ENCODE measurements at regions not wholly inside any gene's neighbourhood (a gene's known extent, or its start where the extent isn't known, plus 50 kb on each side); places are given as distances from the start of the nearest gene placed in this dataset.

GRCh38 chr4:114302472-114302871, 296.1 kb upstream of the UGT8 start:
- TF ChIP-seq CTCF (IDR thresholded peaks at IDR 0.05; ENCODE audit: low read depth, low read length): no peak
- Histone ChIP-seq H3K36me3 (no peaks in the 10 kb centered on the region), H3K4me1 (ENCODE audit: low read depth) (no peaks in the 10 kb centered on the region), H3K9me3 (ENCODE audit: low read depth) (no peaks in the 10 kb centered on the region), H3K4me3 (no peak overlapping the region), H3K27ac (no peak overlapping the region), H3K27me3 (no peaks in the 10 kb centered on the region)
- no peak for DNase-seq (ENCODE audit: low read depth in 1 of 2, low spot score in 1 of 2)

- no peaks in the 10 kb centered on the region for H3K9me3 ChIP-seq (ENCODE audit: low read depth)
- H3K27ac ChIP-seq: no peak overlapping the region
- no peaks in the 10 kb centered on the region for H3K36me3 ChIP-seq
- no peak overlapping the region for H3K4me3 ChIP-seq
- H3K4me1 ChIP-seq (ENCODE audit: low read depth): no peaks in the 10 kb centered on the region
- no peak for DNase-seq (ENCODE audit: low read depth in 1 of 2, low spot score in 1 of 2)
- no peaks in the 10 kb centered on the region for H3K27me3 ChIP-seq
- TF ChIP-seq CTCF (IDR thresholded peaks at IDR 0.05; ENCODE audit: low read depth, low read length): no peak
Measured at GRCh38 chr4:114304046-114304445, 294.6 kb upstream of the UGT8 start.

GRCh38 chr4:114304567-114304966, 294.0 kb upstream of the UGT8 start:
- no peak for TF ChIP-seq CTCF (IDR thresholded peaks at IDR 0.05; ENCODE audit: low read depth, low read length)
- no peaks in the 10 kb centered on the region for H3K36me3 ChIP-seq

GRCh38 chr4:114306946-114307345, 291.7 kb upstream of the UGT8 start:
- Histone ChIP-seq H3K9me3 (ENCODE audit: low read depth) (no peaks in the 10 kb centered on the region), H3K36me3 (no peaks in the 10 kb centered on the region), H3K4me1 (ENCODE audit: low read depth) (no peaks in the 10 kb centered on the region), H3K4me3 (no peak overlapping the region), H3K27ac (no peak overlapping the region), H3K27me3 (no peaks in the 10 kb centered on the region)
- no peak for DNase-seq (ENCODE audit: low read depth in 1 of 2, low spot score in 1 of 2)
- no peak for TF ChIP-seq CTCF (IDR thresholded peaks at IDR 0.05; ENCODE audit: low read depth, low read length)

More at GRCh38 chr4:114304567-114304966, 294.0 kb upstream of the UGT8 start:
- H3K27ac ChIP-seq: no peak overlapping the region
- no peak overlapping the region for H3K4me3 ChIP-seq
- no peaks in the 10 kb centered on the region for H3K9me3 ChIP-seq (ENCODE audit: low read depth)
- no peak for DNase-seq (ENCODE audit: low read depth in 1 of 2, low spot score in 1 of 2)
- H3K27me3 ChIP-seq: no peaks in the 10 kb centered on the region
- H3K4me1 ChIP-seq (ENCODE audit: low read depth): no peaks in the 10 kb centered on the region

GRCh38 chr4:114310296-114310925, 288.2 kb upstream of the UGT8 start:
- Histone ChIP-seq H3K4me1 (ENCODE audit: low read depth) (no peaks in the 10 kb centered on the region), H3K27me3 (no peaks in the 10 kb centered on the region), H3K27ac (no peak overlapping the region), H3K9me3 (ENCODE audit: low read depth) (no peaks in the 10 kb centered on the region), H3K4me3 (no peak overlapping the region), H3K36me3 (no peaks in the 10 kb centered on the region)
- DNase-seq (ENCODE audit: low read depth in 1 of 2, low spot score in 1 of 2): no peak
- TF ChIP-seq CTCF (IDR thresholded peaks at IDR 0.05; ENCODE audit: low read depth, low read length): no peak

All from cardiac muscle cell (in vitro differentiated cells and primary cell).